ENCODE measurements at regions not wholly inside any gene's neighbourhood (a gene's known extent, or its start where the extent isn't known, plus 50 kb on each side); places are given as distances from the start of the nearest gene placed in this dataset.

GRCh38 chr1:187212377-187212776 lies 383.6 kb downstream of the PLA2G4A start:
- intact Hi-C loops (cut with micrococcal nuclease): no loop called here
- DNase-seq (no peak), ATAC-seq (no peak)

GRCh38 chr1:187226396-187226795 lies 397.6 kb downstream of the PLA2G4A start:
- DNase-seq (no peak), ATAC-seq (no peak)
- intact Hi-C loops (cut with micrococcal nuclease): no loop called here

GRCh38 chr1:187228790-187229189 lies 400.0 kb downstream of the PLA2G4A start:
- DNase-seq (no peak), ATAC-seq (no peak)
- intact Hi-C loops (cut with micrococcal nuclease): no loop called here

GRCh38 chr1:187229496-187229895 lies 400.7 kb downstream of the PLA2G4A start:
- intact Hi-C loops (cut with micrococcal nuclease): no loop called here
- ATAC-seq (no peak), DNase-seq (no peak)

GRCh38 chr1:187234706-187235105 lies 406.0 kb downstream of the PLA2G4A start:
- DNase-seq: no peak
- intact Hi-C loops (cut with micrococcal nuclease): no loop called here
- ATAC-seq: no peak

- DNase-seq (no peak), ATAC-seq (no peak)
- intact Hi-C loops (cut with micrococcal nuclease): no loop called here
These were observed 407.4 kb downstream of the PLA2G4A start for GRCh38 chr1:187236199-187236598.

- intact Hi-C loops (cut with micrococcal nuclease): no loop called here
- ATAC-seq (peak; percentile 88), DNase-seq (no peak)
These were observed 407.9 kb downstream of the PLA2G4A start for GRCh38 chr1:187236676-187237075.

GRCh38 chr1:187237542-187237941 lies 408.8 kb downstream of the PLA2G4A start:
- no peak for ATAC-seq
- DNase-seq: no peak
- intact Hi-C loops (cut with micrococcal nuclease): no loop called here

GRCh38 chr1:187241971-187242370 lies 413.2 kb downstream of the PLA2G4A start:
- no peak for DNase-seq
- intact Hi-C loops (cut with micrococcal nuclease): no loop called here
- no peak for ATAC-seq

GRCh38 chr1:187244623-187245022 lies 415.9 kb downstream of the PLA2G4A start:
- ATAC-seq (no peak), DNase-seq (no peak)
- intact Hi-C loops (cut with micrococcal nuclease): no loop called here

GRCh38 chr1:187245201-187245600 lies 416.5 kb downstream of the PLA2G4A start:
- DNase-seq: no peak
- ATAC-seq: no peak
- intact Hi-C loops (cut with micrococcal nuclease): no loop called here

GRCh38 chr1:187249196-187249595 lies 420.4 kb downstream of the PLA2G4A start:
- DNase-seq (no peak), ATAC-seq (no peak)
- intact Hi-C loops (cut with micrococcal nuclease): no loop called here

GRCh38 chr1:187252923-187253322 lies 424.2 kb downstream of the PLA2G4A start:
- ATAC-seq: no peak
- intact Hi-C loops (cut with micrococcal nuclease): no loop called here
- no peak for DNase-seq

- DNase-seq (no peak), ATAC-seq (no peak)
- intact Hi-C loops (cut with micrococcal nuclease): no loop called here
These were observed 428.7 kb downstream of the PLA2G4A start for GRCh38 chr1:187257476-187257875.

GRCh38 chr1:187261637-187262036 lies 432.9 kb downstream of the PLA2G4A start:
- ATAC-seq (no peak), DNase-seq (no peak)
- intact Hi-C loops (cut with micrococcal nuclease): no loop called here

GRCh38 chr1:187262731-187263130 lies 434.0 kb downstream of the PLA2G4A start:
- no peak for DNase-seq
- intact Hi-C loops (cut with micrococcal nuclease): no loop called here
- ATAC-seq: no peak

- DNase-seq (no peak), ATAC-seq (no peak)
- intact Hi-C loops (cut with micrococcal nuclease): no loop called here
These were observed 436.4 kb downstream of the PLA2G4A start for GRCh38 chr1:187264995-187265602.

GRCh38 chr1:187266051-187266450 lies 437.3 kb downstream of the PLA2G4A start:
- ATAC-seq (no peak), DNase-seq (no peak)
- intact Hi-C loops (cut with micrococcal nuclease): no loop called here

GRCh38 chr1:187267827-187268226 lies 439.1 kb downstream of the PLA2G4A start:
- no peak for ATAC-seq
- intact Hi-C loops (cut with micrococcal nuclease): no loop called here
- no peak for DNase-seq

GRCh38 chr1:187270256-187270655 lies 441.5 kb downstream of the PLA2G4A start:
- intact Hi-C loops (cut with micrococcal nuclease): no loop called here
- no peak for DNase-seq

GRCh38 chr1:187275346-187275745 lies 446.6 kb downstream of the PLA2G4A start:
- no peak for ATAC-seq
- intact Hi-C loops (cut with micrococcal nuclease): no loop called here
- DNase-seq: no peak

More at GRCh38 chr1:187270256-187270655, 441.5 kb downstream of the PLA2G4A start:
- ATAC-seq: no peak
